Testis (tissue), 2 donors: ENCODE measurements at regions not wholly inside any gene's neighbourhood (a gene's known extent, or its start where the extent isn't known, plus 50 kb on each side); places are given as distances from the start of the nearest gene placed in this dataset.

Experiments used
- POLR2A ChIP-seq: fragments of 450-650 bp; IDR thresholded peaks from one replicate; pipeline ENCODE4 v1.6.1; 2017; ENCODE audit warnings: antibody characterized with exemption, mild to moderate bottlenecking, moderate library complexity
- TF ChIP-seq, protein P1 (sequence below), 3 experiments: fragments of 450-650 bp in 2 of 3; fragments of 200-600 bp in 1 of 3; sonication (generic) in 1 of 3; IDR thresholded peaks; one replicate each; pipeline ENCODE4 v1.5.1; 2016 to 2019; ENCODE audit warnings: antibody characterized with exemption in 3 of 3, mild to moderate bottlenecking in 2 of 3, moderate library complexity in 1 of 3

DNA sequence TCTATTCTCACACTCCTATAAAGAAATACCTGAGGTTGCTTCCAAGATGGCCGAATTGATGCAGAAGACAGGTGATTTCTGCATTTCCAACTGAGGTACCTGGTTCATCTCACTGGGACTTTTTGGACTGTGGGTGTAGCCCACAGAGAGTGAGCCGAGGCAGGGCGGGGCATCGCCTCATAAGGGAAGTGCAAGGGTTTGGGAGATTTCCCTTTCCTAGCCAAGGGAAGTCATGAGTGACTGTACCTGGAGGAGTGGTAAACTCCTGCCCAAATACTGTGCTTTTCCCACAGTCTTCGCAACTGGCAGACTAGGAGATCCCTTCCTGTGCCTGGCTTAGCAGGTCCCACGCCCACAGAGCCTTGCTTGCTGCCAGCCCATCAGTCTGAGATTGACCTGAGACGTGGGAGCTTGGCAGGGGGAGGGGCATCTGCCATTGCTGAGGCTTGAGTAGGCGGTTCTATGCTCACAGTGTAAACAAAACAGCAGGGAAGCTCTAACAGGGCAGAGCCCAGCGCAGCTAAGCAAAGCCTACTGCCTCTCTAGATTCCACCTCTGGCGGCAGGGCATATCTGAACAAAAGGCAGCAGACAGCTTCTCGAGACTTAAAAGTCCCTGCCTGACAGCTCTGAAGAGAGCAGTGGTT lies 152.2 kb downstream of the ARL4A start:
- TF ChIP-seq, protein P1, sequence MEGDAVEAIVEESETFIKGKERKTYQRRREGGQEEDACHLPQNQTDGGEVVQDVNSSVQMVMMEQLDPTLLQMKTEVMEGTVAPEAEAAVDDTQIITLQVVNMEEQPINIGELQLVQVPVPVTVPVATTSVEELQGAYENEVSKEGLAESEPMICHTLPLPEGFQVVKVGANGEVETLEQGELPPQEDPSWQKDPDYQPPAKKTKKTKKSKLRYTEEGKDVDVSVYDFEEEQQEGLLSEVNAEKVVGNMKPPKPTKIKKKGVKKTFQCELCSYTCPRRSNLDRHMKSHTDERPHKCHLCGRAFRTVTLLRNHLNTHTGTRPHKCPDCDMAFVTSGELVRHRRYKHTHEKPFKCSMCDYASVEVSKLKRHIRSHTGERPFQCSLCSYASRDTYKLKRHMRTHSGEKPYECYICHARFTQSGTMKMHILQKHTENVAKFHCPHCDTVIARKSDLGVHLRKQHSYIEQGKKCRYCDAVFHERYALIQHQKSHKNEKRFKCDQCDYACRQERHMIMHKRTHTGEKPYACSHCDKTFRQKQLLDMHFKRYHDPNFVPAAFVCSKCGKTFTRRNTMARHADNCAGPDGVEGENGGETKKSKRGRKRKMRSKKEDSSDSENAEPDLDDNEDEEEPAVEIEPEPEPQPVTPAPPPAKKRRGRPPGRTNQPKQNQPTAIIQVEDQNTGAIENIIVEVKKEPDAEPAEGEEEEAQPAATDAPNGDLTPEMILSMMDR (IDR thresholded peaks at IDR 0.05) = no peak
- TF ChIP-seq POLR2A = no peak
